HG02852 (cell line): ENCODE measurements at regions not wholly inside any gene's neighbourhood (a gene's known extent, or its start where the extent isn't known, plus 50 kb on each side); places are given as distances from the start of the nearest gene placed in this dataset.

Source experiments
- ATAC-seq: cut with Tn5 transposase; IDR thresholded peaks from one replicate; pipeline ENCODE4 v1.9.1; 2021; ENCODE audit warnings: mild to moderate bottlenecking, moderate library complexity; ENCODE audit not compliant: unreplicated experiment

GRCh38 chr2:17084877-17085276 lies 419.2 kb upstream of the CYRIA start:
- no peak for ATAC-seq

GRCh38 chr2:17083902-17084301 lies 418.3 kb upstream of the CYRIA start:
- no peak for ATAC-seq

- ATAC-seq, result no peak
These were observed 413.6 kb upstream of the CYRIA start for GRCh38 chr2:17079262-17079661.

GRCh38 chr2:17076533-17076932 lies 410.9 kb upstream of the CYRIA start:
- ATAC-seq, result no peak

DNA sequence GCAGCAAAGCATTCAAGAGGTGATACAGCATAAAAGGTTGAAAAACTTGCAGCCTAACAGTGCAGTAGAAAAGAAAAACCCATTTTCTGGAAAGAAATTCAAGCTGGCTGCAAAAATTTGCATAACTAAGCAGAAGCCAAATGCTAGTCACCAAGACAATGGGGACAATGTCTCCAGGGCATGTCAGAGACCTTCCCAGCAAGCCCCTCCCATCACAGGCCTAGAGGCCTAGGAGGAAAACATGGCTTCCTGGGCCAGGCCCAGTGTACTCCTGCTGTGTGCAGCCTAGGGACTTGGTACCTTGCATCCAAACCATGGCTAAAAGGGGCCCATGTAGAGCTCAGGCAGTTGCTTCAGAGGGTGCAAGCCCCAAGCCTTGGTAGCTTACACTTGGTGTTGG lies 405.1 kb upstream of the CYRIA start:
- no peak for ATAC-seq

DNA sequence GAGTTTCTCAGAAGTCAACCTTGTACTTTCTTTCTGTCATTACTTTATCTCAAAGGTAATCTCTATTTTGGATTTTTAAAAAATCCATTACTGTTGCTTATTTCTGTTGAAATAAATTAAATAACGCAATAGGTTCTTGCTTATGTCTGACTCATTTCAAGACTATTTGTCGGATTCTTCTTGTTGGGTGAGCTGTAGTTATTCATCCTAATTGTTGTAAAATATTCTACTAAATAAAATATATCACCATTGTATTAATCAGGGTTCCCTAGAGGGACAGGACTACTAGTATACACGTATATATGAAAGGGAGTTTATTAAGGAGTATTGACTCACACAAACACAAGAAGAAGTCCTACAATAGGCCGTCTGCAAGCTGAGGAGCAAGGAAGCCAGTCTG lies 403.9 kb upstream of the CYRIA start:
- ATAC-seq, result no peak

DNA sequence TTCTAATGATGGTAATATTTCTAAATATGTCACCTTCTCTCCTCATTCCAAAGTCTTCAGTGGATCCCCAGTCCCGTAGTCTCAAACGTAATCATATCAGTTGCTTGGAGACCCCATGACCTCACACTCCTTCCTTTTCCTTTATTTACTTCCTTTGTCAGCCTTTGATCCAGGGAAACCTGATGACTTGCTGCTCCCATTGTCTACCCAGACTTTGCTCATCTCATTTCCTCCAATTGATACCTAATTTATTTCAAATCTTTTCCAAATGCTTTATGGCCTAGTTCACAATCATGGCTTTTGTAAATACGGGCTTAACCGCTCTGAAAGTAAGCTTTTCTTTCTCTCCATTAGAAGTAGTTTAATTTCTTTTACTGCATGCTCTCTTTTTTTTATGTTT lies 402.4 kb upstream of the CYRIA start:
- ATAC-seq, result no peak

DNA sequence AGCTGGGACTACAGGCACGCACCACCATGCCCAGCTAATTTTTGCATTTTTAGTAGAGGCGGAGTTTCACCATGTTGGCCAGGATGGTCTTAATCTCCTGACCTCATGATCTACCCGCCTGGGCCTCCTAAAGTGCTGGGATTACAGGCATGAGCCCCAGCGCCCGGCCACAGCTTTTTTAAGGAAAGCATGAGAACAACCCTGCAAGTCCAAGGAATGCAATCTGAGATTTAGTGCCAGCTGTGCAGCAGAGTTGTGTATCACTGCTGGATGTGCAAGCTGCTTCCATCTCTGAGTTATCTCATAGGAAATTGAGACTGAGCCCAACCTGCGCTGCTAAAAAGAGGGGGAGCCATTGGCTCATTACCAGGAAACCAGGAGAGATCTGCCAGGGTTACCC lies 399.9 kb upstream of the CYRIA start:
- ATAC-seq, result no peak

- no peak for ATAC-seq
These were observed 395.4 kb upstream of the CYRIA start for GRCh38 chr2:17061028-17061427.

- no peak for ATAC-seq
These were observed 393.8 kb upstream of the CYRIA start for GRCh38 chr2:17059458-17059857.

DNA sequence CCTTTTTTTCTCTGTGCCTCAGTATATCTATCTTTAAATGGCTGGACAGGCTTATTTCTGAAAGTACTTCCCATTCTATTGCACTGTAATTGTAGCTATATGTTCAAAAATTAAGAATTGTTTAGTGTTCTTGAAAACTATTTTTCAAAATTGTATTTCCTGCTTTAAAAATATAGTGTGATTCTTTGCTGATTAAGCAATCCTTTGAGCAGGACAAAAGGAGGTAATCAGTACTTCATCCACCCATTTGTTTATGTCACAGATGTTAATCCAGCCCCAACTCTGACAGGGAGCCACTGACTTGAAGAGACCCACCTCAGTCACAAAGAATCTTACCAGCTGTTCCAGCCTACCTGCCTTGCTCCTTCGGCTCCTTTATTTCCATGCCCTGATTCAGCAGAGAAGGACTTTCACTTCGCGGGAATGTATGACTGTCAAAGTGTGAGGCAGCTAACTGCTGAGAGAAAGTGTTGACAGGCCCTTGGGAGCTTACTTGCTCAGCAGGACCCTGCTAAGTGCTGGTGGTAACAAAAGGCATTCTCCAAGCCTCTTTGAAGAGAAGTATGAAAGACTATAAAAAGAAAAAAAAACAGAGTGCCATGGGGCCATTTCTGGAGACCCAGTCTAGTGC lies 393.3 kb upstream of the CYRIA start:
- no peak for ATAC-seq

DNA sequence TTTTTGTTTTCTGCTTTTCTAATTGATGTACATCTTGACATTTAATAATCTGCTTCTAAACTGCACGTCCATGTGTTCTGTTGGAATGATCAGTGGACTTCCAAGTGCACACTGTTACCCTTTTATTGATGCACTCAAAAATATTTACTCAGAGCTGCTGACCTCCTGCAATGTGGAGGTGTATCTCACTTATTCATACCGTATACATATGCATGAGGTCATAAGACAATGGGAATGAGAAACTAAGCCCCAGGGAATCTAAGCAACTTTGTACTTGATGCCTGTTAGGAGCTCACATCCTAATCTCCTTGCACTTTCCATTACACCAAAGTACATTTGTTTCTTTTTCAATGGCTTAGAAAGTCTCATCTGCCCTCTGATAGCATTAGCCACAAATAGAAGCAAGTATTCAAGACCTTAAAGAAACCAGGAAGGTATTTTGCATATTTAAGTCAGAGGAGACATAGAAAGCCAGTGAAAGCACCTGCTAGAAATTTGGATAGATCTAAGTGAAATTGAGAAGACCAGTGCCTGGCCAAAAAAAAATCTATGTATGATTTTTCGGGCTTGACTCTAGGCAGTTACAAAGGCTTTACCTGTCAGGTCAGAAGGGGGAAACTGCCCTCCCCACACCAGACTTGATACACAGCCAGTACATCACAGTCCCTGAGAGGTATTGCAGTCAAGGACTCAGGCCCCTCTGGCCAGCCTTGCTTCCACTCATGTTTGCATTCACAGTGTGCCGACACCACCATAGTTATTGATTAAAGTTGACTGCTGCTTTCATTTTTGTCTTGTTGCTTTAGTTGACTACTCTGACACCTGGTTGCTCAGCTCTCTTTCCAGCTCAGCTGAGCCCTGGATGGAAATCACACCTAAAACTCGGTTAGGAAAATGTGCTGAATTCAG lies 391.7 kb upstream of the CYRIA start:
- no peak for ATAC-seq

DNA sequence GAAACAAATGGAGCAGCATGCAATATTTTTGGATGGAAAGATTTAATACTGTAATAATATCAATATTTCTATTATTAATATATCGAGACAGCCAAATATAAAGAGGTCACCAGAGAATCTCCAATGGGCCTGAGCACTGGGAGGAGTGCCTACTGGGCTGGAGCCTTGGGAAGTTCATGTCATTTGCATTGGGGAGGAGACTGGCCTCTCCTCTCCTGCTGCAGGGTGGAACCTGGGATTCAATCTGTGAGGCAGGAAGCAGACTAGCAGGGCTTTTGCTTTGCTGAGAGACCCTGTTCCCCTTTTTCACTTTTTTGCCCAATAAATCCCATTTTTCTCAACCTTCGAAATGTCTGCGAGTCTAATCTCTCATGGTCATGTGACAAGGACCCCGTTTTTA lies 390.6 kb upstream of the CYRIA start:
- ATAC-seq, result no peak

- ATAC-seq, result no peak
These were observed 386.4 kb upstream of the CYRIA start for GRCh38 chr2:17052001-17052400.

- no peak for ATAC-seq
These were observed 385.9 kb upstream of the CYRIA start for GRCh38 chr2:17051538-17051937.

- peak; percentile 57 for ATAC-seq
These were observed 377.5 kb upstream of the CYRIA start for GRCh38 chr2:17043173-17043572.

GRCh38 chr2:17036361-17036760 lies 370.7 kb upstream of the CYRIA start:
- no peak for ATAC-seq

GRCh38 chr2:17035010-17035409 lies 369.4 kb upstream of the CYRIA start:
- ATAC-seq, result no peak

- ATAC-seq, result no peak
These were observed 364.4 kb upstream of the CYRIA start for GRCh38 chr2:17030047-17030446.

DNA sequence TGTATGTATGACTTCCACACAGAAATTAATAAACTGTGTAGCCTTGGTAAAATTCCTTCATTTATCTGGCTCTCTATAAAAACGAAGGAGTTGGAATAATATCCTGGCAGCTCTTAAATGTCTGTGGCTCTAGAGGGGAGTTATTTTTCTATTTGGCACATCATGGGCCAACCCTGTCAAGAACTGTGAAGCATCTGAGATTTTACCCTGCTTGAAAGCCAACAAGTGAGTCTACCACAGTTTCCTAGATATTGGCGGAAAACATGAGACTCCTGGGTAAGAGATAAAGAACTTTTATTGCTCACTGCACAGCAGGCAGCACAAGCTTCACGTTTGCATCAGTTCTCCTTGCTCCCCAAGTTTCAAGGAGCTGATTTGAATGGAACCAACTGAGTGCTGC lies 346.7 kb upstream of the CYRIA start:
- no peak for ATAC-seq

DNA sequence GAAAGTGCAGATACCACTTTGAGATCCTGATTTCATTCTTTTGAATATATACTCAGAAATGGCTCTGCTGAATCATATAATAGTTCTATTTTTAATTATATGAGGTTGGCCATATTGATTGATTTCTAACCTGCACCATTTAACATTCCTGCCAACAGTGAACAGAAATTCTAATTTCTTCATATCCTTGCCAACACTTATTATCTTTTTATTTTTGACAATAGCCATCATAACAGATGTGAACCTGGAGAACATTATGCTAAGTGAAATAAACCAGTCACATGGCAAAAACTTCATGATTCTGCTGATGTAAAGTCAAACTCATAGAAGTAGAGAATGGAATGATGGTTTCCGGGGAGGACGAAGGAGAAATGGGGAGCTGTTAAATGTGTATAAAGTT lies 344.5 kb upstream of the CYRIA start:
- no peak for ATAC-seq

DNA sequence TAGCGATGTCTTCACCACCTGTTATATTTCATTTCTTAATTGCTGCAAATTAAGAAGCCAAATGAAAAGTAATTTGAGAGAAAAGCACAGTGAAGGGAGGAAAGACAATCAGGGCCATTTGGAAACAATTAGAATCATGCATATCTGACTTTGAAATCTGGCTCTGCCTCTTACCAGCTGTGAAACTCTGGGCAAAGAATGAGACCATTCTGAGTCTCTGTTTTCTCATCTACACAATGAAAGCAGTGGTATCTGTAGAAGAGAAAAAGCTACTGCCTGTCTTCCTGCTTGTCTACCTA lies 334.5 kb upstream of the CYRIA start:
- no peak for ATAC-seq
